ENCODE measurements at regions not wholly inside any gene's neighbourhood (a gene's known extent, or its start where the extent isn't known, plus 50 kb on each side); places are given as distances from the start of the nearest gene placed in this dataset.

DNA sequence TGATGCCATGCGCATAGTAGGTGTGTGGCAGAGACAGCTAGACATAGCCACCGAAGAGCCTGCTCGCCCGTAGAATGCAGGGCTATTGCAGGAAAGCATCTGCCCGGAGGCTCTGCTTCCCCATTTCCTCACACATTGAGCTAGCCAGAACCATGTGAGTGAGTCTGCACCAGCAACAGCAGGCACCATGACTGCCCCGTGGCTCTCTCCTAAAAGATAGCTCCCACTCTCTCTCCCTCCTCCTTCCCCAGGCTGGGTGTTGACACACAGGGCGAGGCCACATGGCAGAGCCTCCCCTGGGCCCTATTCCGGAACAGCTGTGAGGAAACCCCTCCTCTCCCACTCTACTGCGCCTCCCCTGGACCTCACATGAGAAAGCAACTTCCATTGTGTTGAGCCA is 52.3 kb upstream of the ATP12A start:
- 65% methylated on average over 5 of the region's 9 CpGs for WGBS (ENCODE audit: insufficient coverage, low coverage, low lambda C conversion rate, missing lambda C conversion rate)
- Histone ChIP-seq H3K4me3 (no peak overlapping the region), H3K27ac (no peak overlapping the region), H3K36me3 (no peaks in the 10 kb centered on the region), H3K9me3 (no peaks in the 10 kb centered on the region), H3K4me1 (no peaks in the 10 kb centered on the region), H3K27me3 (no peaks in the 10 kb centered on the region)
- ATAC-seq (no peak), DNase-seq (no peak)
- TF ChIP-seq CTCF (IDR thresholded peaks at IDR 0.05): no peak
- TF ChIP-seq POLR2A (IDR thresholded peaks at IDR 0.05): no peak
- intact Hi-C loops (cut with DNase I): no loop called here

DNA sequence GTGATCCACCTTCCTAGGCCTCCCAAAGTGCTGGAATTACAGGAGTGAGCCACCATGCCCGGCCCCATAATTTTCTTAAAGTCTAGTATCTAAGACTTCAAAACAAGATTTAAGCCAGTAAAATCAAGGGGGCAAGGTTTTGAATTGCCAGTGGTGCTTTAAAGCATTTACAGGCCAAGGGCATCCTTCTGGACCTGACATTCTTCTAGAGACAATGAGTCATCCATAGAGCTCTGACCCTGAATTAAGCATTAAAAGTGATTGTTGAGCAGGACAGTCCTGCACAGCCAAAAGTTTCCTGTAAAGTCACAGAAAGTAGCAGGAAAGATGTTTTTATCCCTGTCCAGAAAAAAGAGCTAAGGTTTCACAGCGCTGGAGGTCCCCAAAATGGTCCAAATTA is 50.9 kb upstream of the ATP12A start:
- intact Hi-C loops (cut with DNase I): no loop called here
- DNase-seq (no peak), ATAC-seq (no peak)
- Histone ChIP-seq H3K36me3 (no peaks in the 10 kb centered on the region), H3K27ac (no peak overlapping the region), H3K4me1 (no peaks in the 10 kb centered on the region), H3K4me3 (no peak overlapping the region), H3K27me3 (no peaks in the 10 kb centered on the region), H3K9me3 (no peaks in the 10 kb centered on the region)
- TF ChIP-seq POLR2A (IDR thresholded peaks at IDR 0.05): no peak
- no peak for TF ChIP-seq CTCF (IDR thresholded peaks at IDR 0.05)
- WGBS (ENCODE audit: insufficient coverage, low coverage, low lambda C conversion rate, missing lambda C conversion rate): 96% methylated on average over 2 of the region's 2 CpGs

DNA sequence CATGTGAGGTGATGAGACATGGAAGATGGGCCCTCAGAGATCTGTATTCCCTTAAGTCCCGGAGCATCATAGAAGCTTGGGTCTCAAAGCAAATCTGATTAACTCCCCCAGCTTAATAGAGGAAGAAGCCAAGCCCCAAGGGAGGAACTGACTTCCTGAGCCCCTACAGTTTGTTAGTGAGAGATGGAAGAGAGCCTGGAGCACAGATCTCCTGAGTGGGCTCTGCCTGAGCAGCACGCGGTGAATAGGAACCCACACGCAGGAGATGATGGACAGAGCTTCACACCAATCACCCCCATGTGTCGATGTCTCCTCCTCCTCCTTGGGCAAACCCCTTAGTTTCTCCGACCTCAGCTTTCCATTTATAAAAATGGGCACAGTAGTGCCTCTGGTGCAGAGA is 50.1 kb upstream of the ATP12A start:
- Histone ChIP-seq H3K27me3 (no peaks in the 10 kb centered on the region), H3K27ac (no peak overlapping the region), H3K4me1 (no peaks in the 10 kb centered on the region), H3K4me3 (no peak overlapping the region), H3K36me3 (no peaks in the 10 kb centered on the region), H3K9me3 (no peaks in the 10 kb centered on the region)
- intact Hi-C loops (cut with DNase I): no loop called here
- 87% methylated on average over 4 of the region's 6 CpGs for WGBS (ENCODE audit: insufficient coverage, low coverage, low lambda C conversion rate, missing lambda C conversion rate)
- TF ChIP-seq CTCF (IDR thresholded peaks at IDR 0.05) (no peak), POLR2A (IDR thresholded peaks at IDR 0.05) (no peak)
- ATAC-seq (no peak), DNase-seq (no peak)

Data from right lobe of liver (tissue), 6 donors.